ENCODE measurements at regions not wholly inside any gene's neighbourhood (a gene's known extent, or its start where the extent isn't known, plus 50 kb on each side); places are given as distances from the start of the nearest gene placed in this dataset.

- no peak for TF ChIP-seq POLR2AphosphoS5 (IDR thresholded peaks at IDR 0.05; ENCODE audit: borderline replicate concordance, low read depth, low read length)
- no peak for TF ChIP-seq EZH2 (IDR thresholded peaks at IDR 0.05)
Measured at GRCh38 chr13:109509154-109509900, 277.1 kb downstream of the IRS2 start.

Data from SK-N-MC (cell line).